RWPE2 (cell line): ENCODE measurements at regions not wholly inside any gene's neighbourhood (a gene's known extent, or its start where the extent isn't known, plus 50 kb on each side); places are given as distances from the start of the nearest gene placed in this dataset.

ENCODE experiments used
- ATAC-seq: fragments of 200-7000 bp; cut with Tn5 transposase; 3 replicates; pipeline ENCODE4 v1.9.1; 2021; ENCODE audit warnings: low read depth
- DNase-seq: peaks from one replicate; pipeline ENCODE4 v3.0.0-alpha.2; 2020; ENCODE audit warnings: low spot score
- H3K27ac ChIP-seq: fragments of 450-650 bp; 2 replicates; pipeline ENCODE4 v1.5.1; 2017; ENCODE audit warnings: mild to moderate bottlenecking; ENCODE audit not compliant: poor library complexity, severe bottlenecking
- H3K27me3 ChIP-seq: fragments of 250-450 bp; sonication (Bioruptor Pico); 2 replicates; pipeline ENCODE4 v1.5.1; 2021; ENCODE audit warnings: mild to moderate bottlenecking, moderate library complexity; ENCODE audit not compliant: insufficient read depth, poor library complexity, severe bottlenecking
- H3K36me3 ChIP-seq: fragments of 250-450 bp; sonication (Bioruptor Pico); 2 replicates; pipeline ENCODE4 v1.5.1; 2020; ENCODE audit warnings: low read depth, mild to moderate bottlenecking, moderate library complexity
- H3K4me1 ChIP-seq: fragments of 250-450 bp; sonication (Bioruptor Pico); 2 replicates; pipeline ENCODE4 v1.5.1; 2021; ENCODE audit warnings: mild to moderate bottlenecking, moderate library complexity; ENCODE audit not compliant: insufficient read depth, poor library complexity, severe bottlenecking
- H3K4me3 ChIP-seq: fragments of 250-450 bp; sonication (Bioruptor Pico); 2 replicates; pipeline ENCODE4 v1.5.1; 2021; ENCODE audit warnings: mild to moderate bottlenecking, moderate library complexity; ENCODE audit not compliant: severe bottlenecking
- H3K9me3 ChIP-seq: fragments of 250-450 bp; sonication (Bioruptor Pico); 2 replicates; pipeline ENCODE4 v1.5.1; 2021; ENCODE audit warnings: mild to moderate bottlenecking, moderate library complexity; ENCODE audit not compliant: severe bottlenecking
- CTCF ChIP-seq: fragments of 450-650 bp; IDR thresholded peaks from one replicate; pipeline ENCODE4 v1.5.1; 2017; ENCODE audit warnings: mild to moderate bottlenecking, moderate library complexity; ENCODE audit not compliant: poor library complexity, severe bottlenecking

GRCh38 chr11:95426823-95427462 lies 195.9 kb upstream of the SESN3 start:
- TF ChIP-seq CTCF, result no peak
- no peaks in the 10 kb centered on the region for H3K36me3 ChIP-seq
- no peaks in the 10 kb centered on the region for H3K4me1 ChIP-seq
- H3K9me3 ChIP-seq, result no peaks in the 10 kb centered on the region
- no peak overlapping the region for H3K4me3 ChIP-seq
- H3K27ac ChIP-seq, result no peak overlapping the region
- H3K27me3 ChIP-seq, result no peaks in the 10 kb centered on the region
- no peak for DNase-seq
- no peak for ATAC-seq

GRCh38 chr11:95419915-95420314 lies 188.9 kb upstream of the SESN3 start:
- ATAC-seq (peak; percentile 96), DNase-seq (no peak)
- no peak for TF ChIP-seq CTCF
- H3K36me3 ChIP-seq, result no peaks in the 10 kb centered on the region
- H3K27me3 ChIP-seq, result no peaks in the 10 kb centered on the region
- H3K4me1 ChIP-seq, result no peaks in the 10 kb centered on the region
- H3K9me3 ChIP-seq, result no peaks in the 10 kb centered on the region
- H3K27ac ChIP-seq, result no peak overlapping the region
- H3K4me3 ChIP-seq, result no peak overlapping the region

GRCh38 chr11:95418916-95419315 lies 187.9 kb upstream of the SESN3 start:
- ATAC-seq, result no peak
- Histone ChIP-seq H3K27ac (no peak overlapping the region), H3K4me1 (no peaks in the 10 kb centered on the region), H3K9me3 (no peaks in the 10 kb centered on the region), H3K4me3 (no peak overlapping the region), H3K36me3 (no peaks in the 10 kb centered on the region), H3K27me3 (no peaks in the 10 kb centered on the region)
- no peak for TF ChIP-seq CTCF
- DNase-seq, result no peak

DNA sequence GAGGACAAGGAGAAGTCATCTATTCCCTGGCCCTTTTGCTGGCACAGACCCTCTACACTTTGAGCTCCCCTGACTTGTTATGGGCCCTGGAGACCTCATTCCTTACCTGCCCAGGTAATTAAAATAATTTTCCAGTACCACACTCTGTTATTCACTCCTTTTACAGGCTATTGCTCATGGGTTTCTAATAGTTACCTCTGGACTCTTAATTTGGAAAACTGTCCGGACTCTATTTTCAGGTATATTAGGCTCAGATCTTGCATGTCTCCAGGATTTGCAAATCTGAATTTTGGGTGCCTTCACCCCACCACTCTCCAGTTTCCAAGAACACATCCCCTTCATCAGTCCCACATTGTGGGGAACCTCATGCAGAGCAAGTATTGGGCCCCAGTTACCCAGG lies 186.8 kb upstream of the SESN3 start:
- TF ChIP-seq CTCF, result no peak

DNA sequence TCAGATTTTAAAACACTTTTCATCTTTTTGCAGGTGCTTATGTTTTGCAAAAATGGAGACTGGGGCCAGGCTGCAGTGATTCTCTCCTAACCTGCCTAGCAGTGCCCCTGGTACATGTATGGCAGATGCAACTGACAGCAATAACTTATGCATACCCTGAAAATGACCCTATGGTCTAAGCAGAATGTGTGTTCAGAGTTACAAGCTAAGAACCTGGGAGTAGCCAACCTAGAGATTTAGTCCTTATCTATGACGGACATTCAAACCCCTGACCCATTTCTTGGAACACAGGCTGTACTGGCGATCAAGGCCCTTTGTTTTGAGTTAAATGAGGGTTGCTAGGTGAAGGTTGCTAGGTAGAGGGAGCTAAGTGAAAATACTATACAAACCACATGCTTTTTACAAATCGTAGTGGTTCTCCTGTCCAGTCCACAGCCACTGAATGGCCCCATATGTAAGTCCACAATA lies 184.9 kb upstream of the SESN3 start:
- no peaks in the 10 kb centered on the region for H3K36me3 ChIP-seq
- H3K4me1 ChIP-seq, result no peaks in the 10 kb centered on the region
- H3K9me3 ChIP-seq, result no peaks in the 10 kb centered on the region
- no peak for ATAC-seq
- H3K27ac ChIP-seq, result no peak overlapping the region
- H3K4me3 ChIP-seq, result no peak overlapping the region
- no peak for TF ChIP-seq CTCF
- no peaks in the 10 kb centered on the region for H3K27me3 ChIP-seq
- DNase-seq, result no peak

More for the DNA sequence above, 186.8 kb upstream of the SESN3 start:
- no peaks in the 10 kb centered on the region for H3K27me3 ChIP-seq
- ATAC-seq (no peak), DNase-seq (no peak)
- H3K4me3 ChIP-seq, result no peak overlapping the region
- H3K36me3 ChIP-seq, result no peaks in the 10 kb centered on the region
- no peaks in the 10 kb centered on the region for H3K4me1 ChIP-seq
- H3K9me3 ChIP-seq, result no peaks in the 10 kb centered on the region
- H3K27ac ChIP-seq, result no peak overlapping the region
